Pulmonary artery endothelial cell (primary cell): ENCODE measurements at regions not wholly inside any gene's neighbourhood (a gene's known extent, or its start where the extent isn't known, plus 50 kb on each side); places are given as distances from the start of the nearest gene placed in this dataset.

ENCODE experiments used
- DNase-seq: peaks from one replicate; pipeline ENCODE4 v3.0.0-alpha.2; 2011; ENCODE audit warnings: low read depth, low spot score

DNA sequence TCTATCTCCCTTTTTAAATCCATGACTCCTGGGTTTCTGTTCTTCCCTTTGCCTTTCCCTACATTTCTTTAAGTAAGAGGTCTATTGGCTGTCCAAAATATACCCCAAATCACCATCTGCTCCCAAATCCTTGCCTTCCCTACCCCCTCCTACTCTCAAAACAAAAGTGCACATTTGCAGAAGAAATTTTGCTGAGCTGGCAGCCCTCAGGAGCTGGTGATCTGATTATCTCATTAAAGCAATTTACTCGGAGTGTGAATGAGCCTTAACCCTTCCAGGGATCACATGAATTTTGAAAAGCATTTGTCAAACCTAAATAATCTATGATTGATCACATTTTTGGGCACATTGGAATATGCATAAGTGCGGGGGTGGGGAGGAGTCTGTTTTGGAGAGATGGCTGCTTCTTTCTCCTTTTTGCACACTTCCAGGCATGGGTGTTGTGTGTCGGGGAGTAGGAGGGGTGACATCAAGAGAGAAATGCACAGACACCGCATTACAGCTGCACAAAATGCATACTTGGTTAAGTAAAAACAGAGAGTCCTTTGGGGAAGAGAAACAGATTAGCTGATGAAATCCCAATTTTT is 892.6 kb downstream of the TUSC7 start:
- no peak for DNase-seq

DNA sequence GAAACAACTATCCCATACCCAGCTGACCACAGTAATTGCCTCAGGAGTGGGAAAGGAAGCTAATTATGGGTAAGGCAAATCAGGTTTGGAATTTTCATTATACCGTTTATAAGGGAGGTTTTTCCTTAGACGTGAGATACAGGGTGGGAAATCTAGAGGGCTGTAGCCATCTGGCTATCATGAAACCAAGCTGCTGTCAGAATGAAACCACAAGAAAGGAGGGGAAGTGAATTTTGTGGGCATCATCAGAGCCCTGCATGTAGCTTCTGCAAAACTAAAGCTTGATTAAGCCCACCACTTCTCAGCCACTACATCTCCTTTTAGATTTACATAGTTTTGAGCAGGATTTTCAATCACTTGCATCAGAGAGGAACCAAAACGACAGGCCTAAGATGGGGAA is 893.5 kb downstream of the TUSC7 start:
- DNase-seq, result no peak

DNA sequence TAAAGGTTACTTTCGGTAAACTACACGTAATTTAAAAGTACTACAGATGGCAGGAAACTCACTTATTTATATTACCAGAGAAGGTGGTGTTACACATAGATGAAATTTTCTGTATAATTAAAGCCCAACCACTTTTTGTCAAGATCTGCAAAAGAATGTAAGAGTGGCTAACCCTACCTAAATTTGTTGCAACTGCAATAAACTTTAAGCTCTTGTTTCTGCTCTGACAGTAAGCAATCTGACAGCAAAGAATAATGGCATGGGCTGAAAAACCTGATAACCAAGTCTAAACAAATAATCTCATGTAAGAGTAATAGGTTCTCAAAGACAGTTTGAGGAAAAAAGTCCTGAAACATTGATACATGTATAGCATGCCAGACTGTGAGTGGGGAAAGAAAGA is 897.3 kb downstream of the TUSC7 start:
- DNase-seq, result no peak

DNA sequence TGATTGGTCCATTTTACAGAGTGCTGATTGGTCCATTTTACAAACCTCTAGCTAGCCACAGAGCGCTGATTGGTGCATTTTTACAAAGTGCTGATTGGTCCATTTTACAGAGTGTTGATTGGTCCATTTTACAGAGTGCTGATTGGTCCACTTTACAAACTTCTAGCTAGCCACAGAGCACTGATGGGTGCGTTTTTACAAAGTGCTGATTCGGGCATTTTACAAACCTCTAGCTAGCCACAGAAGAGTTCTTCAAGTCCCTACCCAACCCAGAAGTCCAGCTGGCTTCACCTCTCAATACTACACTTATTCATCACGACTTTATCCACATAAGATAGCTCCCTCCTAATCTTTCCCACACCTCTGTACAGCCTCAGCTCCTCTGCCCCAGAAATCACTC is 899.8 kb downstream of the TUSC7 start:
- DNase-seq, result no peak

DNA sequence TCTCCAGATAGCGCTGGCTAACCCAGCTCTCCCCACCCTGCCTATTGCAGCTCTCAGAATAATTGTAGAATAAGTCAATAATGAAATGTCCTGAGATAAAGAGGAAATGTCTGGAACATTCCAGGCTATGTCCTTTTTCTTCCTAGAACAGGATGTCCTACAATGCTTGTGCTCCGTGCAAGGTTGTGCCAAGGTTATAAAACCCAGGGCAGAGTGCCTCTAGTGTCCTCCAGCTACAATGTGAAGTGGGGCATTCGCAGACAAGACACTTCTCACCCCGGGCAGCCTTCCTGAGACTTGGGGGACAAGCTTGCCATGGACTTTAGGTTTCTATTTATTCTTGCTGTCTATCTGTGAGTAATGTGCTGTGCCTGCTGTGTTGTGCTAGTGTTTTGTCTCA is 900.6 kb downstream of the TUSC7 start:
- peak; percentile 1 for DNase-seq

DNA sequence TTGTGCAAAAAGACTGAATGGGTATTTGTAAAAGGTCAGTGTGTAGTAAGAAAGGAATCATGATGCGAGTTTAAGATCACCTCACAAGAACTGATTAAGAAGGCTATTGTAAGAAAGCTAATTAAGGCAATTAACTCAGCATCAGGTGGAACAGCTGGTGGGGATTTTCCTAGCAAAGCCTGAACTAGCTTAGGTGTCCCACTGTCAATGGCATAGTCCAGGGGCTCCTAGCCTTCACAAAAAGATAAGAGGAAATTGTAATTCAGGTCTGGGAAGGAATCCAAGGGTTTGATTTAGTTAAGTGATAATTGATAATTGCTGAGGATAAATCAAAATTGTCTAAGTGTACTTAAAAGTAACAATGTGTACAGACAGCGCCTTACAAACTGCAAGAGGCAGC is 901.6 kb downstream of the TUSC7 start:
- DNase-seq, result no peak

DNA sequence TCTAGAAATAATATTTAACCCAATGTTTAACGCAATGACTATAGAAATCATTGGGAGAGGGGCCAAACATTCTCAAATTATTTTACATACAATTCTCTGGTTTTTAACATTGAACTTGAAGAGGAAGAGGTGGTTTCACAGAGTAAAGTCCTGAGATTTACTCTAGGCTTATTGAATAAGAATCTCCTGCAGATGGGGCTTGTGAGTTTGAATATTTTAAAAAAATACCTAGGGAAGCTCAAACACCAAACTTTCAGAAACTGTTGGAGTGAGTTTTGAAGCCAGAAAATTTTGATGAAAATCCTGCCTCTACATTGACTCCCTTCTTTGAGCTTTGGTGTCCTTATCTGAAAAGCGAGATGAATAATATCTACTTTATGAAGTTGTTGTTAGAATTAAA is 906.6 kb downstream of the TUSC7 start:
- DNase-seq, result no peak

DNA sequence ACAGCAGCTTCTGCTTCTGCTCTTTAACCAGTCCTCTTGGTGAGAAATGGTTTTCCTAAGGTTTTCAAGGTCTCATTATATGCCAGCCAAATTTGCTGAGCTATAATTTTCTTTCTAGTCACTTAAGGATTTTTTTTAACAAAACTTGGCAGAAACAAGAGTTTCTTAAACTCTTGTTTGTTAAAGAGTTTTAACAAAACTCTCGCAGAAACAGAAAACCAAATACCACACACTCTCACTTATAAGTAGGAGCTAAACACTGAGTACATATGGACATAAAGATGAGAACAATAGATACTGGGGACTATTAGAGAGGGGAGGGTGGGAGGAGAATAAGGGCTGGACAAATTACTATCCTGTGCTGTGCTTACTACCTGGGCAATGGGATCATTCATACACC is 908.3 kb downstream of the TUSC7 start:
- no peak for DNase-seq

DNA sequence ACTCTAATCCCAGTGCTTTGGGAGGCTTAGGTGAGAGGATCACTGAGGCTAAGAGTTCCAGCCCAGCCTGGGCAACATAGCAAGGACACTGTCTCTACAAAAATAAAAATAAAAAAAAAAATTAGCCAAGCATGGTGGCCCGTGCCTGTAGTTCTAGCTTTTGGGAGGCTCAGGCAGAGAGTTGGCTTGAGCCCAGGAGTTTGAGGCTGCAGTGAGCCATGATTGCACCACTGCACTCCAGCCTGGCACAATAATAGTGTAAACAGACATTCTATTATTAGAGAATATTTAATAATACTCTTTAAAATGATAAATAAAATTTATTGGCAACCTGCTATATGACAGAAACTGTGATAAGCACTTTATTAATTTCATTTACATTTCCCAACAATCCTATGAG is 908.9 kb downstream of the TUSC7 start:
- no peak for DNase-seq

DNA sequence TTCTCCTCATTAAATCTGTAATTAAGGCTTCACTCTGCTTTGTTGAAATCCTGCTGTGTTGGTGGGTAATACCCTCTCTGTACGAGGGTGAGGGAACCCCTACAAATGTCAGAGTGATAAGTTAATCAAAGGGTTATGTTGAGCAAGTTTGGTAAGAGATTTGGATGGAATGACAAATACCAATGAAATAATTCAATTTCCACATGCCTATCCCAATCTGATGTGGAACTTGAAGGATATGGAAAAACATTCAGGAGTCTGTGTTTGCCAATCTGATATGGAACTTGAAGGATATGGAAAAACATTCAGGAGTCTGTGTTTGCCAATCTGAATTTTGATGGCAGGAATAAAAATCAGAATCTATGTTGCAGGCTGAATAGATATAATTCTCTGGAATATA is 910.2 kb downstream of the TUSC7 start:
- no peak for DNase-seq

DNA sequence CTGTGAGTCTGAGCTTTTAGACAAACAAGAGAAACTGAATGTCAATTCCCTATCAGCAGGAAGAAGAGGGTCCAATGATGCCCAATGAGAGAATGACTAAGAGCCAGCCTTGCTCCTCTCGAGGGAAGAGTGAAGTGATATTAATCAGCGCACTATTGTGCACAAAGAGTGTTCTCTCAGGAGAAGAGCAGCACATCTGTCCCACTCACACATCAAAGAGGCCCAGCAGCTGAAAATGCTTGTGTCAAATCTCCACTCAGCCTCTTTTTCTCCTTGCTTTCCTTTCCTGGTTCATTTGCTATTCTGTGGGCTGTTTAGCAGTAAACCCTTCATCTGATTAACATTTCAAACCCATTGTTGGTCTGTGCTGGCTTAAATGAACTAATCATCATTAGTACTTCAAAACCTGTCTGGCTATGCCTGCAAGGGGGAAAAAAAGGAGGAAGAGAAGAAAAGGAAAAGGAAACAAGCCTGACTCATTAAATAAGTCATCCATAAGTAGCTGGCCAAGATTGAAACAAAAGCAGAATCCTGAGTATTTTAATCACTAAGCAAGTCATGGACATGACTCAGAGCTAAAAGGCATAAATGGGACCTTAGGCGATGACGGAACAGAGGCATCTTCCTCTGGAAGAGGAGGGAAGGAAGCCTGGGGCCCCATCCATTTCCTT is 912.7 kb downstream of the TUSC7 start:
- DNase-seq, result peak; percentile 81

DNA sequence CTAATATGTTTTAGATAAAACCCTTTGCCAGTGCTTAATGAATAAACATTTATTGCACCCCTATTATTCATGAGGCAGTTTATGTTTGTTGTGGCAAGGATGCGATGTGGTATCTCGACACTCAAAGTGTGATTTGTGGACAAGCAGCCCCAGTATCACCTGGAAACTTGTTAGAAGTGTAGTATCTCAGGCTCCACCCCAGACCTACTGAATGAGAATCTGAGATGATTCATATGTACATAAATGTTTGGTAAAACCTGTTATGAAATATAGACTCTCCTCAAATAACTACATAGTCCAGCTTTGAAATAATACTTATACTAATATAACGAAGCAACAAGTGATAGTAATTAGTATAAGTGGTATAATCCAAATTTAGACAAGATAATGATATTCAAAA is 914.8 kb downstream of the TUSC7 start:
- DNase-seq, result no peak

DNA sequence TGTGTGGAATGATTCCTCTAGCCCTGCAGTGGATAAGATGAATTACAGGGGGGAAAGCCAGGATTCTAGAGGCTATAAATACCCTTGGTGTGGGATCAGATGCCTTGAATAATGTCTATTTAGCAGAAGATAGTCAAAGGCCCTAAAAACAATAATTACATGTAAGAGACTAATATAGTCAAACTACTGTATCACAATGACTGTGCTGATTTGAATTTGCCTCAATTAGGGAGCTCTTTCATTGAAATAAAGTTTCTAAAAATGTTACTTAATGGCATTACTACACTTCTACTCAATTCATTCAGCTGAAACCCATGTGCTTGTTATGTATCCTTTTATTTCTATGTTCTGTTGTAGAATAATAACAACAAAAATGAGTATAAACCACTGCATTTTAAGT is 915.6 kb downstream of the TUSC7 start:
- no peak for DNase-seq

DNA sequence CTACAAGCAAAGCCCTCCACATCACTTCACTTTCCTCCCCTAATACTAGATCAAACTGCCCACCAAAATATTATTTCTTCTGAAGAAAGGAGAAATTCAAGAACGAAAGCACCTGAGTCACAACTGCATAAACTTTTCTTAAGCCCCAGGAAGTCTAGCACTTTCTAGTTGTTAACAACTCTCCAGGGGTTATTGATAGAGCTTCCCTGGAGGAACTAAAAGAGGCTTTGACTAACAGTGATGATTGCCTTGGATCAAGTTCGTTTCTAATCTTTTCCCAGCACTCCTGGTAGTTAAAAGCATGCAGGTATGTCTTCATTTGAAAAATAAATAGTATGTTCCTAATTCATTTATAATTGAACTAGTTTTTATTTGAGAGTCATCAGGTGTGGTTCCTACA is 917.0 kb downstream of the TUSC7 start:
- DNase-seq, result no peak

DNA sequence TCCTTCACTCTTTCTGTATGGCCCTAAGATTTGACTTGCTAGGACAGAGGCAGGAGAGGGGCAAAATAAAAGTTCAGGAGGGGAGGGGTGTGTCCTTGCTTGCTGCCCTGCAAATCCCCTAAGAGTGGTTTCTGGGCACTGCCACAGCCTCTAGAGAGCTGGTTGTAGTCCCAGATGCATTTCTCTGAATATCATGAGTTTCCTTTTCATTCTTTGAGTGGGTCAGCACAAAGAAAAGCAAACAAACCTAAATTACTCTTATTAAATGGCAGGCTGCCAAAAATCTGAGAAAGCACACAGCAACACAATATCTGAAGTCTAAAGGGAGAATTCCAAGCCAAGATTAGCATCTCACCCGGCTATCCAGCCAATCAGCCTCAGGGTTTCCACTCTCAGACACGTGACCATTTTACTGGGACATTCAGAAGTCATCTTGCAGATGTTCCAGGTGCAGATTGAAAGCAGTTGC is 919.3 kb downstream of the TUSC7 start:
- peak; percentile 86 for DNase-seq

DNA sequence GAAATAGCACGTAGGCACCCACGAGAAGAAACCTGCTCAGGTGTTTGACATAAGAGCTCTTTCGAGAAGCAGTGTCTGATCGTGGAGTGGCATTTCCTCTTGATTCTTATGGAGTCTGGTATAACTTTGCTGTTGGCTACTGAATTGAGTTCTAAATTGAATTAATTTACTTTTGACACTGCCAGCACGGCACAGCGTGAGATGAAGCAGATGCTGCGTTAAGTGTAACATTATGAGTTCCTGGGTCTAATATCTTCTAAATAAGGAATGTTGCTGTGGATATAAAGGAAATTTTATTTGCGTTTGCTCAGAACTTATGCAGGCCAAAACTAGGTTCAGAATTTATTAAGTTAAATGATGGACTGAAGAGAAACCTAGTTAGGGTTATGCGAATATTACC is 919.9 kb downstream of the TUSC7 start:
- DNase-seq, result no peak

DNA sequence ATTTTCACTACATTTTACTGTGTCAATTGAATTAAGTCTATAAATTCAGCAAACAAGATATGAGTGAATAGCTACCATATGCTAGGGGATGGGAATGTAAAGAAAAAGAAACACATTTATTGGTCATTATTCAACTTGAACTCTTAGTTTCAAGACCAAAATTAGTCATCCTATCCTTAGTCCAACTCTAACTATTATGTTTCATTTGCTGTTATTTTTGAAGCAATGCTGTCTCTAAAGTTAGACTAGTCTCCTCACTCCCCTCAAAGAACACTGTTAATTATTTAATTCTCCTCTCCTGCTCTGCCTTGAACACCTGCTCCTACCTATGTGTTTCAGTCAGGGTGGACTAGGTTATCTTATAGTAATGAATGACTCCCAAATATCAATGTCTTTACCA is 920.9 kb downstream of the TUSC7 start:
- DNase-seq, result no peak

DNA sequence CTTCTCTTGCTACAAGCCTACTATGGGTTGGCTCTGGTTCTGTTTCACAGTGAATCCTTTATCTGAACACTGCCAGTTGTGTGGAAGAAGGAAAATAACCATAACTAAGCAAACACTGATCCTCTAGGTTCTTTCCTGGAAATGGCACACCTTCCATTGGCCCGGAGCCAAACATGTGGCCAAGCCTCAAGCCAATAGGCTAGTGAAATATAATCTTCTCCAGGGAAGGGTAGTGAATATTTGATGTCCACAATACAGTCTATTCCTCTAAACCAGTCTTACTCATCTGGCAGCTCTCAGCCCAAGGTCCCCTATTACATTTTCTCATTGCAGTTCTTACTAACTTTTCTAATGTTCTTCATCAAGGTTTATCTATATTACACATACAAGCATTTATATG is 921.3 kb downstream of the TUSC7 start:
- no peak for DNase-seq

DNA sequence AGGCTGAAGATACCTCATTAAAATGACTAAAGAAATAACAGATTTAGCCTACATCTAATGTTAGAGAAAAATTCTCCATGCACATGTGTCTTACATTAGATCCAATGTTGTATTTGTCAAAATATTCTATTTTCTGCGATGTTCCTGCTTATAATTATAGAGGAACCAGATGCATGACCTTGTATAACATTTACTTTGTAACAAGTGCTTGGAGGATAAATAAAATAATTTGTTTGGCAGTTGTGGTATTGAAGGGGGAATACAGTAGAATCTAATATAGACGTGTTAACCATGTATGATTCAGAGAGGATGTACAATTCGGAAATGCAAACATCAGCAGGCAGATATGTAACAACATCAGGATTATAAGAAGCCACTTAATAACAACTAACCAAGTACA is 922.2 kb downstream of the TUSC7 start:
- DNase-seq, result no peak

DNA sequence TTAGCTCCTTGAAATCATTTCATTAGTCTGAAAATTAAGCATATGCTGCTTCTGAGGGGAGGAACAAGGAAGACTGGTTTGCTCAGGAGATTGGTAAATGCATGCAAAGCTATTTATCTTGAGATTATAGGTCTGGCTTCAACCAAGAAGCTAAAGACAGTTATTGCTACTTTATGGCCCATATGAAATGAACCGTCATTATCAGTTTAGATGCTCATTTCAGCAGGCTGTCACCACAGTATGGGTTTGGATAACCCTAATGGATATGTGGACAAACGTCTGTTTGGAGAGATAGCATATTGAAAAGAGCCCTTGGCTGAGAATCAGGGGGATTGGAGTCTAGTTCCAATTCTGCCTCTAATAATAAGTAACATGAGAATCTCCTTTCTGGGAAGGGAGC is 922.6 kb downstream of the TUSC7 start:
- DNase-seq, result no peak

DNA sequence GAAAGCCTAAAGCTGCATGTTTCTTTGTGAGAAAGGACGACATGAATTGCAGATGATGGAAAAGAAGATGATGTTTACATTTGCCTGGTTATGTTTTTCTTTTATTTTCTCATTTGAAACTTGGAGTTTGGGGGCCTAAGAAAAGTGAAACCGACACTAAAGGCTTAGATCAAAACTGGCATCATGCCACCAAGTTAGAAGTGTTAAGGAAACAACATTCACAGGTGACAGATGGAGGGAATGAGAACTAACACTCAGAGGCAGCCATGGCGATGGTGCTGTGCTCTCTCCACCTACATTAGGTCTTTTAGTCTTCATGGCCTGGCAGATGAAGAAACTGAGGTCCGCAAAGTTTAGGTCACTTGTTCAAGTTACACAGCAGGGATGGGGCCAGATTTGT is 923.6 kb downstream of the TUSC7 start:
- DNase-seq, result no peak

DNA sequence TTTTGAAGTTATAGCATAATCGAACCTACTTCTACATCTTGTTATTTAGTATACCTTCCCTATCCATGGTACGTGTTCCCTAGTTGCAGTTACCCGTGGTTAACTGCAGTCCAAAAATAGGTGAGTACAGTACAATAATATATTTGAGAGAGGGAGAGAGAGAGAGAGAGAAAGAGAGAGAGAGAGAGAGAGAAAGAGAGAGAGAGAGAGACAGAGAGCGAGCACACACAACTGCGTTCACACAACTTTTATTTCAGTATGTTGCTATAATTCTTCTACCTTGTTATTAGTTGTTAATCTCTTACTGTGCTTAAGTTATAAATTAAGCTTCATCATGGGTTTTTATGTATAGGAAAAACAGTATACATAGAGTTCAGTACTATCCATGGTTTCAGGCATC is 928.1 kb downstream of the TUSC7 start:
- no peak for DNase-seq

DNA sequence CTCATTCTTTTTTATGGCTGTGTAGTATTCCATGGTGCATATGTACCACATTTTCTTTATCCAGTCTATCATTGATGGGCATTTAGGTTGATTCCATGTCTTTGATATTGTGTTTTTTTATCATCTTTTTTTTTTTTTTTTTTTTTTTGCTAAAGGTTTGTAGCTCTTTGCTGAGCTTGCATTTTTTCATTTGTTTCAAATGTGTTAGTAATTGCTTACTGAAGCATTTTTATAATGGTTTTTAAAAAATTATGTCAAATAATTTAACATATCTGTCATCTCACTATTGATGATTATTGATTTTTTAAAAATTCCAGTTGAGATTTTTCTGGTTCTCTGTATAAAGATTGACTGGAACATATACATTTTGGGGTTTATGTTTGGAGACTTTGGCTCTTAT is 934.6 kb downstream of the TUSC7 start:
- DNase-seq, result no peak
